ENCODE measurements at regions not wholly inside any gene's neighbourhood (a gene's known extent, or its start where the extent isn't known, plus 50 kb on each side); places are given as distances from the start of the nearest gene placed in this dataset.

DNA sequence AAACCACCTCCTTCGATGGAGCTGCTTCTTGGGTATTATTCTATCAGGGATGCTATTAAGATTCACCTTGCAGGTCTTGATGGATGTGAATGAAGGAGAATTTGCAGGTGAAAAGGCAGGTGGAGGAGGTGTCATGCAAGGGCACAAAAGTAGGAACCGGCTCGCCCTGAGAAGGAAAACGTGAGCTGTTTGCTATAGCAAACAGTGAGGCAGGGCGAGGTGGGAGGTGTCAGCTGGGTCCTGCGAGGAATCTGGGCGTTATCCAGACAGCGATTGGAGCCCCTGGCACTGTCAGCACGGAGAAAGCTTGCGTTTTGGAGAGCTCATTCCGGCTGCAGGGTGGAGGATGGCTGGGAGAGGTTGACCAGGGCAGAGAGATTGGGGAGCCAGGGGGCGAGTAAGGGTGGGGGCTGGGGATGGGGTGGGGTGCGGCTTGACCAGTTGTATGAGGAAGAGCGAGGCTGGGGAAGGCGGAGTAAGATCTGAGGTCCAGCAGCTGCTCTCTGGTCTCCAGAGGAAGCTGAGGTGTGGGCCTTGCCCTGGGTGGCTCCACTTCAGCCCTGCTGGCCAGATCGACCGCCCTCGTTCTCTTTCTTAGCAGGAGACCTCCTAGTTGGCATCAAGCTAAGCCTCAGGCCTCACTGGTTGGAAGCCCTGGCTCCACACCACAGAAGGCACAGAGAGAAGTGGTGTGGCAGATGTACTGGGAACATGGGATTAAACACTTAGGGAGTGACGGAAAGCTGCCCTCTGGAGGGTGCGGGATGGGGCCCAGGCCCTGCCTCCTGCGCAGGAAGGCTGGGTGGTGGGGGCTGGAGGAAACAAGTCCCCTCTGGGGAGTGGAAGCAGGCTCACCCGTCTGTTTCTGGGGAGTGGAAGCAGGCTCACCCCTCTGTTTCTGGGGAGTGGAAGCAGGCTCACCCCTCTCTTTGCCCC, 54.7 kb upstream of the NEURL1B start:
- TF ChIP-seq CTCF (IDR thresholded peaks at IDR 0.05), result no peak
- TF ChIP-seq POLR2A (IDR thresholded peaks at IDR 0.05), result no peak

Measured in esophagus squamous epithelium (tissue), 4 donors.